Body of pancreas (tissue), 4 donors: ENCODE measurements at regions not wholly inside any gene's neighbourhood (a gene's known extent, or its start where the extent isn't known, plus 50 kb on each side); places are given as distances from the start of the nearest gene placed in this dataset.

ENCODE experiments used
- ATAC-seq: fragments of 150-250 bp; one replicate; pipeline ENCODE4 v1.9.1; 2016
- DNase-seq, 4 donors: peaks; one replicate each; pipeline ENCODE4 v3.0.0-alpha.2; 2019
- H3K27ac ChIP-seq, 4 donors: fragments of 200-600 bp; sonication (generic); 1 replicate in 3 of 4; 2 replicates in 1 of 4; pipeline versions ENCODE4 v1.5.1 to v1.6.1; 2016 to 2019; ENCODE audit warnings: mild to moderate bottlenecking in 1 of 4, mixed read lengths in 1 of 4, moderate library complexity in 1 of 4
- H3K27me3 ChIP-seq, 2 donors: fragments of 200-600 bp; sonication (generic); one replicate each; pipeline ENCODE4 v1.6.0; 2016; ENCODE audit warnings: mild to moderate bottlenecking in 1 of 2
- H3K36me3 ChIP-seq, 2 donors: fragments of 200-600 bp; sonication (generic); replicated peaks in 1 of 2; 2 replicates each; pipeline ENCODE4 v1.5.1; 2016; ENCODE audit warnings: low read depth in 2 of 2; ENCODE audit not compliant: insufficient read depth in 1 of 2
- H3K4me1 ChIP-seq: fragments of 200-600 bp; sonication (generic); one replicate; pipeline ENCODE4 v1.6.0; 2016
- H3K4me3 ChIP-seq, 2 donors: fragments of 200-600 bp; sonication (generic); 1 replicate in 1 of 2; 2 replicates in 1 of 2; pipeline ENCODE4 v1.5.1; 2016 to 2019
- H3K9me3 ChIP-seq, 3 donors: fragments of 200-600 bp; sonication (generic); 1 replicate in 2 of 3; 2 replicates in 1 of 3; pipeline ENCODE4 v1.5.1; 2016
- CTCF ChIP-seq, 7 experiments: fragments of 450-650 bp in 4 of 7; fragments of 200-600 bp in 3 of 7; sonication (generic) in 3 of 7; IDR thresholded peaks; one replicate each; pipeline ENCODE4 v1.5.1; 2016 to 2019; ENCODE audit warnings: antibody characterized with exemption in 7 of 7
- POLR2A ChIP-seq, 3 donors: fragments of 450-650 bp; IDR thresholded peaks; one replicate each; pipeline ENCODE4 v1.6.1; 2016; ENCODE audit warnings: antibody characterized with exemption in 3 of 3, mild to moderate bottlenecking in 2 of 3
- WGBS, 2 donors: methylation state at CpG; one replicate each; pipeline ENCODE4 v1.1.5; 2017; 5-methylcytosine and 5-hydroxymethylcytosine counted together
- intact Hi-C: fragments of 100-400 bp; cut with DNase I; formaldehyde crosslinking; loops from one replicate; pipeline ENCODE4 v1.15.1; 2023

GRCh38 chr14:97618917-97619690, 821.9 kb downstream of the VRK1 start:
- 48 to 52% methylated on average over 1 of the region's 1 CpG for whole genome bisulfite sequencing, 2 donors
- Histone ChIP-seq H3K27me3 (no peaks in the 10 kb centered on the region), H3K4me1 (no peaks in the 10 kb centered on the region), H3K36me3 (no peaks in the 10 kb centered on the region), H3K4me3 (no peak overlapping the region), H3K9me3 (peaks cover 0 to 5% (median 2%) of the 10 kb centered on the region in 3 donors), H3K27ac (no peak overlapping the region)
- no peak for TF ChIP-seq POLR2A (IDR thresholded peaks at IDR 0.05)
- TF ChIP-seq CTCF (IDR thresholded peaks at IDR 0.05) = no peak
- no peak for ATAC-seq
- DNase-seq = no peak
- intact Hi-C loops = no loop called here

- WGBS, 2 donors = 24 to 33% methylated on average over 5 of the region's 5 CpGs
- ATAC-seq (no peak), DNase-seq (no peak)
- H3K27me3 ChIP-seq = no peaks in the 10 kb centered on the region
- TF ChIP-seq POLR2A (IDR thresholded peaks at IDR 0.05) (no peak), CTCF (IDR thresholded peaks at IDR 0.05) (no peak)
- H3K27ac ChIP-seq = no peak overlapping the region
- intact Hi-C loops = no loop called here
- no peaks in the 10 kb centered on the region for H3K36me3 ChIP-seq
- H3K9me3 ChIP-seq = no peaks in the 10 kb centered on the region
- no peak overlapping the region for H3K4me3 ChIP-seq
- no peaks in the 10 kb centered on the region for H3K4me1 ChIP-seq
Measured at GRCh38 chr14:97620066-97620465, 822.9 kb downstream of the VRK1 start.

GRCh38 chr14:97624985-97625384, 827.8 kb downstream of the VRK1 start:
- Histone ChIP-seq H3K27ac (no peak overlapping the region), H3K9me3 (no peaks in the 10 kb centered on the region)

DNA sequence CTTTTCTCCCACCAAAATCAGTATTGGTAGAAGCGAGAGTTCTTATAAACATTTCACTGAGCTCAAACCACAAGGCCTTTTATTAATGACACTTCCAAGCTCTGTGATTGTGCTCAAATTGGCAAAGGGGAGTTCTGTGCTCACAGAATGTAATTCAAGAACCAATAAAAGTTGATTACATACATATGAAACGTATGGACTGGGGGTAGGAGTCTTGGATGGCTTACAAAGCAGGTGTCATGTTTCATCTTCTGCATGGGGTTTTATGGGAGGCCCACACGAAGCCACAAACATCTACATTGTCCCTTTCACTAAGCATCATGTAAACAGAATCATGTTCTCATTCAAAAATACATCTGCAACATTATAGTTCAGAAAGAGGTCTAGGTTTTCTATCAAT, 828.3 kb downstream of the VRK1 start:
- Histone ChIP-seq H3K4me1 (no peaks in the 10 kb centered on the region), H3K9me3 (no peaks in the 10 kb centered on the region), H3K4me3 (no peak overlapping the region), H3K27ac (no peak overlapping the region), H3K36me3 (no peaks in the 10 kb centered on the region), H3K27me3 (no peaks in the 10 kb centered on the region)
- ATAC-seq (no peak), DNase-seq (no peak)
- TF ChIP-seq POLR2A (IDR thresholded peaks at IDR 0.05) (no peak), CTCF (IDR thresholded peaks at IDR 0.05) (no peak)
- intact Hi-C loops = no loop called here
- WGBS, 2 donors = 41 to 45% methylated on average over 3 of the region's 3 CpGs

More at GRCh38 chr14:97624985-97625384, 827.8 kb downstream of the VRK1 start:
- intact Hi-C loops = no loop called here
- ATAC-seq (no peak), DNase-seq (no peak)
- WGBS, 2 donors = 54 to 66% methylated on average over 1 of the region's 1 CpG
- no peak for TF ChIP-seq CTCF (IDR thresholded peaks at IDR 0.05)
- no peak for TF ChIP-seq POLR2A (IDR thresholded peaks at IDR 0.05)
- no peaks in the 10 kb centered on the region for H3K27me3 ChIP-seq
- H3K4me3 ChIP-seq = no peak overlapping the region
- H3K4me1 ChIP-seq = no peaks in the 10 kb centered on the region
- H3K36me3 ChIP-seq = no peaks in the 10 kb centered on the region

DNA sequence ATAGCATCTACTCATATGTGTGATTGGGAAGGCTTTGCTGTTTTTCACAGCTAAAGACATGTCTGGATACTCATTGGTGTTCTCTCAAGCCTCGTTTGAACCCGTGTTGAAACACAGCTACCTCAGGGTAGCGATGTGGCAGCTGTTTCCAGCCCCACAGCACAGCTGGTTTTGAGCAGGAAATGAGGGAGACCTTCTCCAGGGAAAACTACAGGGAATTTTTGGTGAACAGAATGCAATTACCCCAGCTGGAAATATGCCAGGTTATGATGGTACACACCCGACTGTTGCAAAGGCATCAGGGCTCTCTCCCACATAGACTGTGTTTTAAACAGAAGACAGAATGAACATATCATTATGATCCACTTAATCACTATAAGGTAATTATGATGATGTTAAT, 828.9 kb downstream of the VRK1 start:
- Histone ChIP-seq H3K9me3 (no peaks in the 10 kb centered on the region), H3K27ac (no peak overlapping the region), H3K4me3 (no peak overlapping the region), H3K36me3 (no peaks in the 10 kb centered on the region), H3K4me1 (no peaks in the 10 kb centered on the region), H3K27me3 (no peaks in the 10 kb centered on the region)
- DNase-seq = no peak
- no peak for ATAC-seq
- 53 to 62% methylated on average over 4 of the region's 4 CpGs for WGBS, 2 donors
- no peak for TF ChIP-seq CTCF (IDR thresholded peaks at IDR 0.05)
- TF ChIP-seq POLR2A (IDR thresholded peaks at IDR 0.05) = no peak
- intact Hi-C loops = no loop called here
